ENCODE measurements at regions not wholly inside any gene's neighbourhood (a gene's known extent, or its start where the extent isn't known, plus 50 kb on each side); places are given as distances from the start of the nearest gene placed in this dataset.
A peak's percentile ranks its signal among the peaks of the same experiment; 100 is the strongest.
"Not testable (repeated sequence)": the region's sequence is repeated elsewhere in the genome, so short reads cannot be mapped to it uniquely, and the experiment has no call there.

DNA sequence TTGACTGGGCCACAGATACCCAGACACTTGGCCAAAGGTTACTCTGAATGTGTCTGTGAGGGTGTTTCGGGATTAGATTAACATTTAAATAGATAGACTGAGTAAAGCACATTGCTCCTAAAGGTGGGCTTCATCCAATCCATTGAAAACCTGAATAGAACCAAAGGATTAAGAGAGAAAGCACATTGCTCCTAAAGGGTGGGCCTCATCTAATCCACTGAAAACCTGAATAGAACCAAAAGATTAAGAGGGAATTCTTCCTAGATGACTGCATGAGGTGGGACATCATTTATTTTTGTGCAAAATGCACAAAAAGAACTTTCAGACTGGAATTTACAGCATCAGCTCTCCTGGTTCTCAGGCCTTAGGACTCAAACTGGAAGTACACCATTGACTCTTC, 351.2 kb upstream of the PCDH10 start:
- no peaks in the 10 kb centered on the region for H3K27me3 ChIP-seq
- no peak overlapping the region for H3K4me2 ChIP-seq
- TF ChIP-seq EZH2 (IDR thresholded peaks at IDR 0.05; ENCODE audit: borderline replicate concordance) (no peak), EZH2phosphoT487 (IDR thresholded peaks at IDR 0.05; ENCODE audit: low read depth, severe bottlenecking, unreplicated experiment) (no peak)
- TF ChIP-seq, protein P1, sequence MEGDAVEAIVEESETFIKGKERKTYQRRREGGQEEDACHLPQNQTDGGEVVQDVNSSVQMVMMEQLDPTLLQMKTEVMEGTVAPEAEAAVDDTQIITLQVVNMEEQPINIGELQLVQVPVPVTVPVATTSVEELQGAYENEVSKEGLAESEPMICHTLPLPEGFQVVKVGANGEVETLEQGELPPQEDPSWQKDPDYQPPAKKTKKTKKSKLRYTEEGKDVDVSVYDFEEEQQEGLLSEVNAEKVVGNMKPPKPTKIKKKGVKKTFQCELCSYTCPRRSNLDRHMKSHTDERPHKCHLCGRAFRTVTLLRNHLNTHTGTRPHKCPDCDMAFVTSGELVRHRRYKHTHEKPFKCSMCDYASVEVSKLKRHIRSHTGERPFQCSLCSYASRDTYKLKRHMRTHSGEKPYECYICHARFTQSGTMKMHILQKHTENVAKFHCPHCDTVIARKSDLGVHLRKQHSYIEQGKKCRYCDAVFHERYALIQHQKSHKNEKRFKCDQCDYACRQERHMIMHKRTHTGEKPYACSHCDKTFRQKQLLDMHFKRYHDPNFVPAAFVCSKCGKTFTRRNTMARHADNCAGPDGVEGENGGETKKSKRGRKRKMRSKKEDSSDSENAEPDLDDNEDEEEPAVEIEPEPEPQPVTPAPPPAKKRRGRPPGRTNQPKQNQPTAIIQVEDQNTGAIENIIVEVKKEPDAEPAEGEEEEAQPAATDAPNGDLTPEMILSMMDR (IDR thresholded peaks at IDR 0.05; ENCODE audit: poor library complexity) = no peak
- no peak overlapping the region for H3K4me3 ChIP-seq
- no peaks in the 10 kb centered on the region for H3K79me2 ChIP-seq
- no peak for DNase-seq (ENCODE audit: low spot score)
- H3K27ac ChIP-seq = no peak overlapping the region
- H4K20me1 ChIP-seq (ENCODE audit: insufficient read depth, poor library complexity, severe bottlenecking) = no peaks in the 10 kb centered on the region
- no peak overlapping the region for H2AFZ ChIP-seq
- no peaks in the 10 kb centered on the region for H3K9me2 ChIP-seq (replicated peaks; ENCODE audit: insufficient read depth)
- H3K36me3 ChIP-seq (replicated peaks; ENCODE audit: insufficient read depth, low read depth) = no peaks in the 10 kb centered on the region
- no peaks in the 10 kb centered on the region for H3K4me1 ChIP-seq (ENCODE audit: insufficient read depth)
- no peaks in the 10 kb centered on the region for H3K9me3 ChIP-seq (ENCODE audit: low read depth)
- WGBS (ENCODE audit: low lambda C conversion rate, missing lambda C conversion rate) = 64% methylated on average over 1 of the region's 1 CpG

DNA sequence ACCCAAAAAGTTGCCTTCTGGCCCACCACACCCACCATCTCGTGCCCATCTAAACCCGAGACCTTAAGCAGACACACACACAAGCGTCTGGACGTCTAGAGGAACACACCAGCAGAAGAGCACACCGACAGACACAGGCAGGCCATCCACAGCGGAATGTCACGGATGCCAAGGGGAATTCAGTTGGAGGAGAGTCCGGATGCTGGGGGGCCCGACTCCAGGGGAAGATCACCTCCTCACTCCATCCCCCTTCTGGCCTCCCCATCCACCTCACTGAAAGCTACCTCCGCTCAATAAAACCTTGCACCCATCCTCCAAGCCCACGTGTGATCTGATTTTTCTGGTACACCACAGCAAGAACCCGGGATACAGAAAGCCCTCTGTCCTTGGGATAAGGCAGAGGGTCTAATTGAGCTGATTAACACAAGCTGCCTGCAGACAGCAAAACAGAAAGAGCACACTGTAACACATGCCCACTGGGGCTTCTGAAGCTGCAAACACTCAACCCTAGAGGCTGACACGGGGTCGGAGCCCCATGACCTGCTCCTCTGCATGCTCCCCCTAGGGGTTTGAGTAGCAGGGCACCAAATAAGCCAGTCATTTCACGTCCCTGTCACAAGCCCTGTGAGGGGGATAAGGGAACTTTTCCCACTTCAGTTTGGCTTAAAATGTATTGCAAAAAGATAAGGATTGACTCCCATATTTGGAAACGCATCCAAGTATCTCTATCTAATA, 339.6 kb upstream of the PCDH10 start:
- Histone ChIP-seq H3K4me2 (no peak overlapping the region), H3K27ac (no peak overlapping the region), H3K79me2 (no peaks in the 10 kb centered on the region), H3K9me2 (replicated peaks; ENCODE audit: insufficient read depth) (no peaks in the 10 kb centered on the region), H3K9me3 (ENCODE audit: low read depth) (no peaks in the 10 kb centered on the region), H4K20me1 (ENCODE audit: insufficient read depth, poor library complexity, severe bottlenecking) (no peaks in the 10 kb centered on the region), H3K36me3 (replicated peaks; ENCODE audit: insufficient read depth, low read depth) (no peaks in the 10 kb centered on the region), H3K4me3 (no peak overlapping the region), H3K4me1 (ENCODE audit: insufficient read depth) (no peaks in the 10 kb centered on the region), H3K27me3 (no peaks in the 10 kb centered on the region), H2AFZ (no peak overlapping the region)
- WGBS (ENCODE audit: low lambda C conversion rate, missing lambda C conversion rate) = 79% methylated on average over 16 of the region's 16 CpGs
- no peak for DNase-seq (ENCODE audit: low spot score)
- TF ChIP-seq EZH2 (IDR thresholded peaks at IDR 0.05; ENCODE audit: borderline replicate concordance) (no peak), EZH2phosphoT487 (IDR thresholded peaks at IDR 0.05; ENCODE audit: low read depth, severe bottlenecking, unreplicated experiment) (no peak)
- TF ChIP-seq, protein P1 (IDR thresholded peaks at IDR 0.05; ENCODE audit: poor library complexity) = no peak

DNA sequence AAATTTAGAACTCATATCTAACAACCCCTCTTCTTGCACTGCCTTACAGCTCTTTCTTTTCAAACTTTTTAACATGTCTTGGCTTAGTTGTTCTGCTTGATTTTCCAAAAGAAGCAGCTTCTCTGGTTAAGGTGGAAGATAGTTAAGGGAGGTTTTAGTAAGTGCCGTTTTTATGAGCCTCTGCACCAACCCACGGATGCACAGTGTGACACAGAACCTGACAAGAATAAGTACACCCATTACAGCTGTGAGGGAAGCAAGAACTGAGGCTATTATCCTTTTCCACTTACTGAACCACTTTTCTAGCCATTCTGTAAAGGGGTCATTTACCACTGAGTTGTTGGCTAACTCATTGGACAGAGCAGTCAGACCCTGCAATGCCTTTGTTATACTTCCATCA, 336.0 kb upstream of the PCDH10 start:
- 69% methylated on average over 2 of the region's 2 CpGs for WGBS (ENCODE audit: low lambda C conversion rate, missing lambda C conversion rate)

DNA sequence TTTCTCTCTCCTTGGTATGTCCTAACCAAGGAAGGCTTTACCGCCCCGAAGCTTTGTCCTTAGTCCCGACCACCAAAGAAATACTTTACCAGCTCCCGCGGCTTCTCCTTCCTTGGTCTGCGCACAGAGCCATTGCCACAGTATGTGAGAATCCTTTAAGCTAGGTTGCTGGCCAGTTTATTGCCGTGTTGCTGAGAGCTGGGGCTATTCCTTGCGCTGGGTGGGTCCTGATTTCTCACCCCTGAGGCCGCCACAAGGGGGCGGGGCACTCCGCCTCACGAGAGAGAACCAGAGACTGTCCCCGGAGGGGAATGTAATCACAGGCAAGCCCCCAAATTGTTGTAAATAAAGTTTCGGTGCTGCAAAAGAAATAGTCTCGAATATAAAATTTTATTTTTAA, 331.0 kb upstream of the PCDH10 start:
- Histone ChIP-seq H3K36me3 (replicated peaks; ENCODE audit: insufficient read depth, low read depth) (no peaks in the 10 kb centered on the region), H3K27me3 (no peaks in the 10 kb centered on the region), H3K79me2 (no peaks in the 10 kb centered on the region), H2AFZ (peak overlapping the region; percentile 35), H3K9me3 (ENCODE audit: low read depth) (no peaks in the 10 kb centered on the region), H3K4me1 (ENCODE audit: insufficient read depth) (no peaks in the 10 kb centered on the region), H3K27ac (no peak overlapping the region), H4K20me1 (ENCODE audit: insufficient read depth, poor library complexity, severe bottlenecking) (no peaks in the 10 kb centered on the region), H3K4me2 (peak overlapping the region; percentile 62), H3K4me3 (no peak overlapping the region), H3K9me2 (replicated peaks; ENCODE audit: insufficient read depth) (no peaks in the 10 kb centered on the region)
- WGBS (ENCODE audit: low lambda C conversion rate, missing lambda C conversion rate) = 49% methylated on average over 15 of the region's 15 CpGs
- DNase-seq (ENCODE audit: low spot score) = peak; percentile 31
- TF ChIP-seq EZH2 (IDR thresholded peaks at IDR 0.05; ENCODE audit: borderline replicate concordance) = no peak
- TF ChIP-seq, protein P1 (IDR thresholded peaks at IDR 0.05; ENCODE audit: poor library complexity) = peak; percentile 30

More for the DNA sequence above, 336.0 kb upstream of the PCDH10 start:
- DNase-seq (ENCODE audit: low spot score); H2AFZ ChIP-seq; H3K4me1 ChIP-seq (ENCODE audit: insufficient read depth); H3K79me2 ChIP-seq; H3K27me3 ChIP-seq; H3K4me2 ChIP-seq; H4K20me1 ChIP-seq (ENCODE audit: insufficient read depth, poor library complexity, severe bottlenecking); H3K9me3 ChIP-seq (ENCODE audit: low read depth); H3K9me2 ChIP-seq (replicated peaks; ENCODE audit: insufficient read depth); H3K36me3 ChIP-seq (replicated peaks; ENCODE audit: insufficient read depth, low read depth); H3K27ac ChIP-seq; H3K4me3 ChIP-seq: not testable (repeated sequence)
